ENCODE measurements at regions not wholly inside any gene's neighbourhood (a gene's known extent, or its start where the extent isn't known, plus 50 kb on each side); places are given as distances from the start of the nearest gene placed in this dataset.

- Histone ChIP-seq H3K27ac (no peak overlapping the region), H3K4me3 (no peak overlapping the region), H3K4me1 (no peaks in the 10 kb centered on the region), H3K9me3 (peaks cover 0 to 5% (median 2%) of the 10 kb centered on the region in 4 donors), H3K27me3 (no peaks in the 10 kb centered on the region), H3K36me3 (no peaks in the 10 kb centered on the region)
- TF ChIP-seq POLR2A (IDR thresholded peaks at IDR 0.05) = no peak
- no peak for TF ChIP-seq CTCF (IDR thresholded peaks at IDR 0.05)
- TF ChIP-seq EP300 (IDR thresholded peaks at IDR 0.05) = no peak
- no peak for TF ChIP-seq POLR2AphosphoS5 (IDR thresholded peaks at IDR 0.05)
- ATAC-seq (ENCODE audit: low FRiP score in 2 of 2) (no peak), DNase-seq (no peak)
- WGBS, 2 donors = 89 to 93% methylated on average over 2 of the region's 2 CpGs
Measured at GRCh38 chr9:80144856-80145255, 573.1 kb downstream of the TLE4 start.

GRCh38 chr9:80144406-80144805 is 572.6 kb downstream of the TLE4 start:
- no peak for ATAC-seq (ENCODE audit: low FRiP score in 2 of 2)

GRCh38 chr9:80143899-80144298 is 572.1 kb downstream of the TLE4 start:
- H3K36me3 ChIP-seq = no peaks in the 10 kb centered on the region
- H3K27ac ChIP-seq = no peak overlapping the region
- H3K27me3 ChIP-seq = no peaks in the 10 kb centered on the region
- 85 to 89% methylated on average over 3 of the region's 3 CpGs for WGBS, 2 donors
- H3K9me3 ChIP-seq = no peaks in the 10 kb centered on the region
- ATAC-seq (ENCODE audit: low FRiP score in 2 of 2) (no peak), DNase-seq (no peak)
- no peaks in the 10 kb centered on the region for H3K4me1 ChIP-seq
- no peak for TF ChIP-seq POLR2A (IDR thresholded peaks at IDR 0.05)
- H3K4me3 ChIP-seq = no peak overlapping the region

More at GRCh38 chr9:80144406-80144805, 572.6 kb downstream of the TLE4 start:
- no peak for DNase-seq
- Histone ChIP-seq H3K36me3 (no peaks in the 10 kb centered on the region), H3K4me3 (no peak overlapping the region), H3K27ac (no peak overlapping the region), H3K9me3 (peaks cover 0 to under 1% (median under 1%) of the 10 kb centered on the region in 4 donors), H3K4me1 (no peaks in the 10 kb centered on the region), H3K27me3 (no peaks in the 10 kb centered on the region)
- WGBS, 2 donors = 98 to 100% methylated on average over 2 of the region's 2 CpGs
- TF ChIP-seq EP300 (IDR thresholded peaks at IDR 0.05) (no peak), CTCF (IDR thresholded peaks at IDR 0.05) (no peak), POLR2A (IDR thresholded peaks at IDR 0.05) (no peak), POLR2AphosphoS5 (IDR thresholded peaks at IDR 0.05) (no peak)

- Histone ChIP-seq H3K36me3 (no peaks in the 10 kb centered on the region), H3K27ac (no peak overlapping the region), H3K27me3 (no peaks in the 10 kb centered on the region), H3K9me3 (no peaks in the 10 kb centered on the region), H3K4me1 (no peaks in the 10 kb centered on the region), H3K4me3 (no peak overlapping the region)
- no peak for ATAC-seq (ENCODE audit: low FRiP score in 2 of 2)
- WGBS, 2 donors = 71 to 72% methylated on average over 2 of the region's 2 CpGs
- TF ChIP-seq EP300 (IDR thresholded peaks at IDR 0.05) (no peak), CTCF (IDR thresholded peaks at IDR 0.05) (no peak), POLR2AphosphoS5 (IDR thresholded peaks at IDR 0.05) (no peak), POLR2A (IDR thresholded peaks at IDR 0.05) (no peak)
- DNase-seq = no peak
Measured at GRCh38 chr9:80134487-80134886, 562.7 kb downstream of the TLE4 start.

GRCh38 chr9:80131627-80132026 is 559.9 kb downstream of the TLE4 start:
- H3K4me3 ChIP-seq = no peak overlapping the region
- DNase-seq (no peak), ATAC-seq (ENCODE audit: low FRiP score in 2 of 2) (no peak)
- no peaks in the 10 kb centered on the region for H3K27me3 ChIP-seq
- no peaks in the 10 kb centered on the region for H3K36me3 ChIP-seq
- 96 to 98% methylated on average over 2 of the region's 2 CpGs for WGBS, 2 donors
- TF ChIP-seq CTCF (IDR thresholded peaks at IDR 0.05) (no peak), POLR2A (IDR thresholded peaks at IDR 0.05) (no peak), EP300 (IDR thresholded peaks at IDR 0.05) (no peak)
- no peaks in the 10 kb centered on the region for H3K4me1 ChIP-seq
- no peaks in the 10 kb centered on the region for H3K9me3 ChIP-seq
- no peak overlapping the region for H3K27ac ChIP-seq

Measured in upper lobe of left lung (tissue), 6 donors.